ENCODE measurements at regions not wholly inside any gene's neighbourhood (a gene's known extent, or its start where the extent isn't known, plus 50 kb on each side); places are given as distances from the start of the nearest gene placed in this dataset.
"Not testable (repeated sequence)": the region's sequence is repeated elsewhere in the genome, so short reads cannot be mapped to it uniquely, and the experiment has no call there.

GRCh38 chr2:161486111-161486510 is 70.0 kb downstream of the TBR1 start:
- Histone ChIP-seq H3K36me3 (ENCODE audit: low read depth) (no peaks in the 10 kb centered on the region), H3K4me3 (no peak overlapping the region), H3K4me2 (no peak overlapping the region), H3F3A (ENCODE audit: insufficient read depth, low read depth) (no peaks in the 10 kb centered on the region), H3K27ac (no peak overlapping the region), H3K79me2 (ENCODE audit: low read depth) (no peaks in the 10 kb centered on the region), H3K9me3 (ENCODE audit: insufficient read depth, low read depth) (0 out of 2 replicates have a peak, but pooled peaks cover 5% of the 10 kb centered on the region), H3K9me2 (ENCODE audit: insufficient read depth) (no peaks in the 10 kb centered on the region), H2AFZ (no peak overlapping the region), H3K27me3 (ENCODE audit: insufficient read depth, low read depth) (no peaks in the 10 kb centered on the region), H3K4me1 (replicated peaks; ENCODE audit: insufficient read depth) (no peaks in the 10 kb centered on the region), H4K20me1 (ENCODE audit: insufficient read depth) (no peaks in the 10 kb centered on the region)
- intact Hi-C loops (cut with micrococcal nuclease; ENCODE audit: unreplicated experiment) = no loop called here
- DNase-seq = no peak
- no TSS peak for BruUV-seq (replicated peaks)
- CTCF ChIA-PET = no interaction called here
- POLR2A ChIA-PET (ENCODE audit: unreplicated experiment) = no interaction called here
- TF ChIP-seq EZH2 (IDR thresholded peaks at IDR 0.05; ENCODE audit: low read depth) = no peak
- TF ChIP-seq, protein P1, sequence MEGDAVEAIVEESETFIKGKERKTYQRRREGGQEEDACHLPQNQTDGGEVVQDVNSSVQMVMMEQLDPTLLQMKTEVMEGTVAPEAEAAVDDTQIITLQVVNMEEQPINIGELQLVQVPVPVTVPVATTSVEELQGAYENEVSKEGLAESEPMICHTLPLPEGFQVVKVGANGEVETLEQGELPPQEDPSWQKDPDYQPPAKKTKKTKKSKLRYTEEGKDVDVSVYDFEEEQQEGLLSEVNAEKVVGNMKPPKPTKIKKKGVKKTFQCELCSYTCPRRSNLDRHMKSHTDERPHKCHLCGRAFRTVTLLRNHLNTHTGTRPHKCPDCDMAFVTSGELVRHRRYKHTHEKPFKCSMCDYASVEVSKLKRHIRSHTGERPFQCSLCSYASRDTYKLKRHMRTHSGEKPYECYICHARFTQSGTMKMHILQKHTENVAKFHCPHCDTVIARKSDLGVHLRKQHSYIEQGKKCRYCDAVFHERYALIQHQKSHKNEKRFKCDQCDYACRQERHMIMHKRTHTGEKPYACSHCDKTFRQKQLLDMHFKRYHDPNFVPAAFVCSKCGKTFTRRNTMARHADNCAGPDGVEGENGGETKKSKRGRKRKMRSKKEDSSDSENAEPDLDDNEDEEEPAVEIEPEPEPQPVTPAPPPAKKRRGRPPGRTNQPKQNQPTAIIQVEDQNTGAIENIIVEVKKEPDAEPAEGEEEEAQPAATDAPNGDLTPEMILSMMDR (conservative IDR thresholded peaks at IDR 0.05) = no peak

- ChIA-PET CTCF (no interaction called here), POLR2A (ENCODE audit: unreplicated experiment) (no interaction called here)
- TF ChIP-seq, protein P1 (conservative IDR thresholded peaks at IDR 0.05) = no peak
- no peak for TF ChIP-seq EZH2 (IDR thresholded peaks at IDR 0.05; ENCODE audit: low read depth)
Observed at GRCh38 chr2:161488131-161488699, 72.1 kb downstream of the TBR1 start.

GRCh38 chr2:161488879-161489278 is 72.8 kb downstream of the TBR1 start:
- no peaks in the 10 kb centered on the region for H3K79me2 ChIP-seq (ENCODE audit: low read depth)
- POLR2A ChIA-PET (ENCODE audit: unreplicated experiment) = no interaction called here
- H3K36me3 ChIP-seq (ENCODE audit: low read depth) = no peaks in the 10 kb centered on the region
- CTCF ChIA-PET = no interaction called here
- H3K27me3 ChIP-seq (ENCODE audit: insufficient read depth, low read depth) = no peaks in the 10 kb centered on the region
- DNase-seq = no peak
- no TSS peak for BruUV-seq (replicated peaks)
- no peaks in the 10 kb centered on the region for H3K9me3 ChIP-seq (ENCODE audit: insufficient read depth, low read depth)
- H3F3A ChIP-seq (ENCODE audit: insufficient read depth, low read depth) = no peaks in the 10 kb centered on the region
- no peak overlapping the region for H3K4me3 ChIP-seq
- no peak overlapping the region for H3K4me2 ChIP-seq
- H4K20me1 ChIP-seq (ENCODE audit: insufficient read depth) = no peaks in the 10 kb centered on the region
- no peaks in the 10 kb centered on the region for H3K9me2 ChIP-seq (ENCODE audit: insufficient read depth)
- no peaks in the 10 kb centered on the region for H3K4me1 ChIP-seq (replicated peaks; ENCODE audit: insufficient read depth)
- H3K27ac ChIP-seq = no peak overlapping the region
- intact Hi-C loops (cut with micrococcal nuclease; ENCODE audit: unreplicated experiment) = no loop called here
- TF ChIP-seq, protein P1 (conservative IDR thresholded peaks at IDR 0.05) = no peak
- no peak overlapping the region for H2AFZ ChIP-seq

More at GRCh38 chr2:161488131-161488699, 72.1 kb downstream of the TBR1 start:
- Histone ChIP-seq H3K4me2 (no peak overlapping the region), H3F3A (ENCODE audit: insufficient read depth, low read depth) (no peaks in the 10 kb centered on the region), H4K20me1 (ENCODE audit: insufficient read depth) (no peaks in the 10 kb centered on the region), H3K79me2 (ENCODE audit: low read depth) (no peaks in the 10 kb centered on the region), H3K27me3 (ENCODE audit: insufficient read depth, low read depth) (no peaks in the 10 kb centered on the region), H3K4me3 (no peak overlapping the region), H3K9me3 (ENCODE audit: insufficient read depth, low read depth) (no peaks in the 10 kb centered on the region), H3K36me3 (ENCODE audit: low read depth) (no peaks in the 10 kb centered on the region), H3K27ac (no peak overlapping the region), H2AFZ (no peak overlapping the region), H3K9me2 (ENCODE audit: insufficient read depth) (no peaks in the 10 kb centered on the region), H3K4me1 (replicated peaks; ENCODE audit: insufficient read depth) (no peaks in the 10 kb centered on the region)
- intact Hi-C loops (cut with micrococcal nuclease; ENCODE audit: unreplicated experiment) = no loop called here
- no peak for DNase-seq
- BruUV-seq (replicated peaks) = no TSS peak

- DNase-seq; H4K20me1 ChIP-seq (ENCODE audit: insufficient read depth); intact Hi-C loops (cut with micrococcal nuclease; ENCODE audit: unreplicated experiment); BruUV-seq (replicated peaks); H3K79me2 ChIP-seq (ENCODE audit: low read depth); H3K4me3 ChIP-seq; CTCF ChIA-PET; H3K9me3 ChIP-seq (ENCODE audit: insufficient read depth, low read depth); H3K27me3 ChIP-seq (ENCODE audit: insufficient read depth, low read depth); H3K9me2 ChIP-seq (ENCODE audit: insufficient read depth); H2AFZ ChIP-seq; H3K4me2 ChIP-seq; H3K4me1 ChIP-seq (replicated peaks; ENCODE audit: insufficient read depth); H3F3A ChIP-seq (ENCODE audit: insufficient read depth, low read depth); H3K36me3 ChIP-seq (ENCODE audit: low read depth); H3K27ac ChIP-seq; POLR2A ChIA-PET (ENCODE audit: unreplicated experiment): not testable (repeated sequence)
Observed at GRCh38 chr2:161500892-161501610, 85.0 kb downstream of the TBR1 start.

- H3K4me1 ChIP-seq (replicated peaks; ENCODE audit: insufficient read depth); intact Hi-C loops (cut with micrococcal nuclease; ENCODE audit: unreplicated experiment); DNase-seq; H3K36me3 ChIP-seq (ENCODE audit: low read depth); H3K27ac ChIP-seq; BruUV-seq (replicated peaks); H4K20me1 ChIP-seq (ENCODE audit: insufficient read depth); H3K4me3 ChIP-seq; H3F3A ChIP-seq (ENCODE audit: insufficient read depth, low read depth); H3K9me3 ChIP-seq (ENCODE audit: insufficient read depth, low read depth); H3K9me2 ChIP-seq (ENCODE audit: insufficient read depth); POLR2A ChIA-PET (ENCODE audit: unreplicated experiment); H3K79me2 ChIP-seq (ENCODE audit: low read depth); H3K4me2 ChIP-seq; H2AFZ ChIP-seq; CTCF ChIA-PET; H3K27me3 ChIP-seq (ENCODE audit: insufficient read depth, low read depth): not testable (repeated sequence)
Observed at GRCh38 chr2:161502279-161502678, 86.2 kb downstream of the TBR1 start.

Measured in PC-9 (cell line).